ENCODE measurements at regions not wholly inside any gene's neighbourhood (a gene's known extent, or its start where the extent isn't known, plus 50 kb on each side); places are given as distances from the start of the nearest gene placed in this dataset.

DNA sequence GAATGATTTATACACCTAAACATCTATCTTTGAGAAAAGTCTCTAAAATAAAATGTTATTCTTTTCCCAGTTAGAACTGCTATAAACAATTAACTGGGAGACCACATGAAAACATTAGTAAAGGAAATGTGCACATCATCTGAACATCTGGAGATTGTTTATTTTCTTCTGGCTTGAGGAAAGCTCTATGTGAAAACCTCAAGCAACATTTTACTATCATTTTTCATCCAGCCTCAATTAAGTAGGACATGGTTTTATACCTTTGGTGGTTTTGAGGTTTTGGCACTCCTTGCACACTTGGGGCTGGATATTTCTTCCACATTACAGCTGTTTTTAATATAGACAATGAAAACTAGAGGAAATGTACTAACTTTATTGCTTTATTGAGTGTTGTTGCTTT, 609.5 kb upstream of the SLC8A1 start:
- DNase-seq (ENCODE audit: low spot score) = no peak

DNA sequence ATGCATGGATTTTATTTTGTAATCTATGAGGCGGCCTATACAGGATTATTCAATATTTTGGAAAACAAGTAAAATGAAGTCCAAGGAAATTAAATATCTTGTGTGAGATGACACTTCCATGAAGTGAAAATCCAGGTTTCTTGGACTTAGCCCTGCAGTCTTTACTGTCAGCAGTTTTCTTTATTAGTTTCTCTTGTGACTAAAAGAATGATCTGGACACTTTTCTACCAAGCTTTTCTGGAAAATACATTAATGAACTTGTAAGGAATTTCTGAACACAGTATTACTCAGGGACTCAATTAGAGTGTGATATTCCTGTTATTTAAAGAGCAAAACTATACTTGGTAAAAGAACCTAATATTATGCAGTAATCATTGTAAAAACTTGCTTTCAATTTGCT, 610.4 kb upstream of the SLC8A1 start:
- no peak for DNase-seq (ENCODE audit: low spot score)

DNA sequence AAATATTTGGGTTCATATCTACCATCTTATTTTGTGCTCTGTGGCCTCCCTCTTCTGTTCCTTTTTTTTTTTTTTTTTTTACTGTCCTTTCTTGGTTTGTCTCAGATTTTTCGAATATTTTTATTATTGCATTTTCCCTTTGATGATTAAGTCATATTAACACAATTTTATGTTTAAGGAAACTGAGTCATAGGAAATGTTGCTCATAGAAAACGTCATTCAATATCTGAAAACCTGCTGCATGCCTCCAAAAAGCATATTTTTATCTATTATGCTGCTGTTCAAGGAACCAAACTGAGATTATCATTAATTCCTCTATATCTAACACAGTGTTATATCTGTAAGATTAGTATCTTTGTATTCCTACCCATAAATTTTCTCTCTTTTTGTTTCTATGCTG, 614.3 kb upstream of the SLC8A1 start:
- DNase-seq (ENCODE audit: low spot score) = no peak

DNA sequence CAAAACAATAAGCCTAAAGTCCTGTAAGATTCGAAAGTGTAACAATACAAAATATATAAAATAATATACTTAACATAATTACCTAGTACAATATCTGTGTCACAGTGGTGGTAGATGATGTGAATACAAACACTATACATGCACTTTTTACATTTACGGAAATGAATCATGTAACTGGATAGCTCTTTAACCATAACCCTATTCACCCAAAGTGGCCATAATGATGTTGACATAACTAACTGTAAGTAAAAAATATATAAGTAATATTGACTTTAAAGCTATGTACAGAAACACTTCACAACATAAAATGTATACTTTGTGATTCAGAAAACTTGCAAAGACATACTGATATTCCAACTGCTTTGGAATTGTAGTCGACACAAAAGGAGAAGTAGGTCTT, 616.9 kb upstream of the SLC8A1 start:
- DNase-seq (ENCODE audit: low spot score) = no peak

DNA sequence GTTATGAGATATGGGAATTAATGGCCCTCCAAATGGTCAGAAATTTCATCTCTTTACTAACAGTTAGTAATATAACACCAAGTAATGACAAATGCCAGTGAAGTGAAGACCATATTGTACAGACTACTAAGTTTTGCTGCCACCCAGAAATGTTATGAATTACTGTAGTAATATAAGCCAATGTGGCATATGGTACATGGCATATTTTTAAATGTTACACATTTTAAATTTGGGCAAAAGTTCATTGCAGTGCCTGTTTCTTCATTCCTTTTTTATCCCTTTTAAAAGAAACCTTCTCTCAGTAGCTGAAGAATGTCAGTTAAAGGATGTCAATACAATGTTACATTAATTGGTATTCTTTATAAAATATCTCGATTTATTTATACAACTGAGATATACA, 626.5 kb upstream of the SLC8A1 start:
- DNase-seq (ENCODE audit: low spot score) = no peak

DNA sequence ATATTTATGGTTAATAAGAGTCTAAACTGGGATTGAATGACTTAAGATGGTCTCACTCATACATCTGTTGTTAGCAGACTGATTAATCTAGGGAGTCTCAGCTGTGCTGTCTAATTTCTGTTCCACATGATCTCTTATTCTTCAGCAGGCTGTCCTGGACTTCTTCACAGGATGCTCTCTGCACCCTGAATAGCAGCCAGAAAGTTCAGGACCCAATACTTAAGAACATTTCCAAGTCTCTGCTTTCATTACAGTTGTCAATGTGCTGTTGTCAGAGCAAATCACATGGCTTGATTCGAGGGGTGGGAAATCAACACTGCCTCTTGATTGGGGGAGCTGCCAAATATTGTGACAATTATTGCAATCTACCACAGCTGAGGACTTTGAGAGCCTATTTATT, 627.1 kb upstream of the SLC8A1 start:
- DNase-seq (ENCODE audit: low spot score) = no peak

DNA sequence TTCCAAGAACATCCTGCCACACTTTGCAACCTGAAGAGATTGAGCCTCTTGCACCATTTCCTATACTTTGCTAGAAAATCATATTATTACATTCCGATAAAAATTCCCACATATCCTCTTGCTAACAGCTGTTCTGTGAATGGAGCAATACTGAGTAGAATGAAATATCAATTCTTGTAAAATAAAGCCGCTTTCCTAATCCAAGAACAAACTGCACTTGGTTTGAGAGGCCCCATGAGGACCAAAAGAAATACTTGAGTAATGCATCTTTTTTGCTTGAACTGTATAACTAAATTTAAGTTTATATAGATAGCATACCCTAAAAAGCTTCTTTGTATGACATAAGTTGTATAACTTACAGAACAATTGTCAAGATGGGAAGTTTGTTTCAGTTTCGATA, 632.4 kb upstream of the SLC8A1 start:
- no peak for DNase-seq (ENCODE audit: low spot score)

DNA sequence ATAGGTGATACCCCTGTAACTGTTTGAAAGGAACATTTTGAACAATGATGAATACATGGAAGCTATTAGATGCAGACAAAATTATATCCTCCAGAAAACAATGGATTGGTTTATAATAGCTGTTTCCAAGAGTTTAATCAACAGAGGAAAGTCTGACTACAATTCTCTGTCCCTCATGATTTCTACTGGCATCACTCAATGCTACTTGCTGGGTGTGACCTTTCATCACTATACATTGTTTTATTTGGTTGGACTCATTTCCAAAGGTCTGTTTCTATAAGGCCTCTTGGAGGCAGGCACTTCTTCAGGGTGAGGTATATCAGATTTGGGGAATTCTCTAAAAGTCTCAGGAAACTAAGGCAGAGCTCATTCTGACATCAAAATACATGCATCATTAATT, 636.1 kb upstream of the SLC8A1 start:
- DNase-seq (ENCODE audit: low spot score) = no peak

DNA sequence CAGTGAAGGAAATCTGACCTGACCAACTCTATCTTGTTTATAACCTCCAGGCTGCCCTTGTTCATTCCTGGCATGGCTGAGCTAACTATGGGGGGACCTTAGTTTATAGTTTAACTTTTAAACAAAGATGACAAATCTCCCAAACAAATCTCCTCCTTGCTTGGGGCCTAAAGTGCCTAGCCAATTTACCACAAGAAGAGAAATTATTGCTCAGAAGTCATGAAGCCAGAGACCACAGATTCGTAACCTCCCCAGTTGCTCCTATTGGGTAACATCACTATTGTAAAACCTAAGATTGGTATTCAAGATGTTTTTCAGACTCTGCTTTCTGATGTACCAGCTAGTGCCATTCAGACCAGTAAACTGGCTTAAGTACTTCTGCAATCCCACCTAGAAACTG, 649.4 kb upstream of the SLC8A1 start:
- no peak for DNase-seq (ENCODE audit: low spot score)

DNA sequence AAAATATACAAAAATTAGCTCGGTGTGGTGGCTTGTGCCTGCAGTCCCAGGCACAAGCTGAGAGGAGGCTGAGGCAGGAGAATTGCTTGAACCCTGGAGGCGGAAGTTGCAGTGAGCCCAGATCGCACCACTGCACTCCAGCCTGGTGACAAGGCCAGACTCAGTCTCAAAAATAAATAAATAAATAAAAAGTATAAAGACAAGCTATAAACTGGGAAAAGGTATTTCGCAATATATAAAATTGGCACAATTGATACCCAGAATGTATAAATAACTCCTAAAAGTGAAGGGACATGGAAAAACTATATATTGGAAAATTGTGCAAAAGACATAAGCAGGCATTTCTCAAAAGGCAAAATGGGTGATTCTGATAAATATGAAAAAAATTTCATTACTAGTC, 657.9 kb upstream of the SLC8A1 start:
- DNase-seq (ENCODE audit: low spot score) = no peak

DNA sequence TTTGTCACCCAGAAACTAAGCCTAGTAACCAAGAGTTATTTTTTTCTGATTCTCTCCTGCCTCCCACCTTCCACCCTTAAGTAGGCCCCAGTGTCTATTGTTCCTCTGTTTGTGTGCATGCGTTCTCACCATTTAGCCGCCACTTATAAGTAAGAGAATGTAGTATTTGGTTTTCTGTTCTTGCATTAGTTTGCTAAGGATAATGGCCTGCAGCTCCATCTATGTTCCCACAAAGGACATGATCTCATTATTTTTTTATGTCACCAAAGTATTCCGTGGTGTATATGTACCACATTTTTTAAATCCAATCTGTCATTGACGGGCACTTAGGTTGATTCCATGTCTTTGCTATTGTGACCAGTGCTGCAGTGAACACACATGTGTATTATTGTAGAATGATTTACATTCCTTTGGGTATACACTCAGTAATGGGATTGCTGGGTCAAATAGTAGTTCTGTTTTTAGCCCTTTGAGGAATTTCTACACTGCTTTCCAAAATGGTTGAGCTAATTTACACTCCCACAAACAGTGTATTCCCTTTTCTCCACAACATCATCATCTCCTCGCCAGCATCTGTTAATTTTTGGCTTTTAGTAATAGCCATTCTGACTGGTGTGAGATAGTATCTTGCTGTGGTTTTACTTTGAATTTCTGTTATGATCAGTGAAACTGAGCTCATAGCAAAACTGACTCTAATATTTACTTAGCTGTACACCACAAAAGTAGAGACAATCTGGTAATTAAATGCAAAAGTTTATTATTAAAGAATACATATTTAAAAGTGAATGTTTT, 660.1 kb upstream of the SLC8A1 start:
- no peak for DNase-seq (ENCODE audit: low spot score)

DNA sequence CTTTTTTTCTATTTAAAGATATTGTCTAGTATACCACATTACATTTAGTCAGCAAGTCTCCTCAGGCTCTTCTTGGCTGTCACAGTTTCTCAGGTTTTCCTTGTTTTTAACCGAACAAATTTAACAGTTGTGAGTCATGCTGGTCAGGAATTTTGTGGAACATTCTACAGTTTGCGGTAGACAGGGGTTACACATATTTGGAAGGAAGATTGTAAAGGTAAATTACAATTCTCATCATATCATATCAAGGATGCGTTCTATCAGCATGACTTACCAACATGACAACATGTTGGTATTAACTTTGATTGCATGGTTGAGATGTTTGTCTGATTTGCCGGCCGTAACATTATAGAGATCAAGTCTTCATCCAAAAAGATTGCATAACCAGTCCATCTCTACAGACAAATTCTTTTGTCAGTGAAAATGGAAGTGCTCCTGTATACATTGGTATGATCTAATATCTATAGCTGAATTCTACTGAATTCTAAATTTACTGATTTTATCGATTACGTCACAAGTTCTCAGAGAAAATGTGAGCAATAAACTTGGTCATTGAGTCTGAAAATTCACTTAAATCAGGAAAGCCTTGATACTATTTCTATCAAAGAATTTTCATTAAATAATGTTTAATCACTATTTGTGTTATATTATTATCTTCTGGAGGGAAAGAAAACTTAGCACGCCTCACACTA, 664.4 kb upstream of the SLC8A1 start:
- DNase-seq (ENCODE audit: low spot score) = no peak

DNA sequence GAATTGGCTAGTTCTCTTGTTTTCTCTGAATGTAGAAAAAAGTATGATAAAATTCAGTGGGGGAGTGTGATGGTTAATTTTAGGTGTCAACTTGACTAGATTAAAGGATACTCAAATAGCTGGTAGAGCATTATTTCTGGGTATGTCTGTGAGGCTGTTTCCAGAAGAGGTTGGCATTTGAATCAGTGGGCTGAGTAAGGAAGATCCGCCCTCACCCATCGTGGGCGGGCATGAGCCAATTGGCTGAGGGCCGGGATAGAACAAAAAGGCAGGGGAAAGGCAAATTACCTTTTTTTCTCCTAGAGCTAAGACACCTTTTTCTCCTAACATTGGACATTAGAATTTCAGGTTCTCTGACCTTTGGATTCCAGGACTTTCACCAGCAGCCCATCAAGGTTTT, 667.6 kb upstream of the SLC8A1 start:
- no peak for DNase-seq (ENCODE audit: low spot score)

DNA sequence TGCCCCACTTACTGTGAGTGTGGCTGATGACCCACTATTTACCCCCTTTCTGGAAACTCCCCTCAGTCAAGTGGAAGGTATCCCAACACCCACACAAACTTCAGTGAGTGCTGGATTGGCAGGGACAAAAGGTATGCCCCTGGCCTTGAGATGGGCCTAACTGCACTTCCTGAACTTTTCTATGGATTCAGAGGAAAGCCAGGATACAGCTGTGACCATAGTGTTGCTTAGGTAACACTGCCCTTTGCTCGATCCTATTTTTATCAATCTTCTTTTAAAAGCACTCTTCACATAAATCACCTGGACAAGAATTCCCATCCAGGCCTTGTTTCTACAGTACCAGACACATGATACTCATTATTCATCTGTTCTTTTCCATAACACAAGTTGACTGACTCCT, 671.5 kb upstream of the SLC8A1 start:
- DNase-seq (ENCODE audit: low spot score) = no peak

DNA sequence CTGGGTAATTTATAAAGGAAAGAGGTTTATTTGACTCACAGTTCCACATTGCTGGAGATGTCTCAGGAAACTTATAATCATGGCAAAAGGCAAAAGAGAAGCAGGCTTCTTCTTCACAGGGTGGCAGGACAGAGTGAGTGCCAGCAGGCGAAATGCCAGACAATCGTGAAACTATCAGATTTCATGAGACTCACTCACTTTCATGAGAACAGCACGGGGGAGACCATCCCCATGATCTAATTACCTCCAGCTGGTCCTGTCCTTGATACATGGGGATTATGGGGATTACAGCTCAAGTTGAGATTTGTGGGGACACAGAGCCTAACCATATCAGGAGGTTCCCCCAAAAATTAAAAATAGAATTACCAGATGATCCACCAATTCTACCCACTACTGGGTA, 675.5 kb upstream of the SLC8A1 start:
- no peak for DNase-seq (ENCODE audit: low spot score)

DNA sequence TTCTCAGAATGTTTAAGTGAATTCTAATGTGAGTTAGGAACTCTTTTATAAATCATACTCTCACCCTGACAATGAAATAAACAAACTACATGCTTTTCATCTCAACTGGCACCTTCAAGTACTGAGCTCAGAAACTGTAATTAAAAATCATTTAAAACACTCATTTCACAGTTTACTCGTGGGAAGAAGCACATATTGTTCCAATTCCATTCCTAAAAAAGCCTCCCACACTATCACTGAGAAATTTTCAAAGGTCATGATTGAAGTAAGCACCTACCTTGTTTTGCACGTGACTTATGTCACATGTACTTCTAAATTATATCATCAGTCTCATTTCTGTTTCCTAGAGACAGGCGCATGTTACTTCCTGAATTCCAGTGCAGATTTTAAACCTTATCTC, 678.1 kb upstream of the SLC8A1 start:
- no peak for DNase-seq (ENCODE audit: low spot score)

DNA sequence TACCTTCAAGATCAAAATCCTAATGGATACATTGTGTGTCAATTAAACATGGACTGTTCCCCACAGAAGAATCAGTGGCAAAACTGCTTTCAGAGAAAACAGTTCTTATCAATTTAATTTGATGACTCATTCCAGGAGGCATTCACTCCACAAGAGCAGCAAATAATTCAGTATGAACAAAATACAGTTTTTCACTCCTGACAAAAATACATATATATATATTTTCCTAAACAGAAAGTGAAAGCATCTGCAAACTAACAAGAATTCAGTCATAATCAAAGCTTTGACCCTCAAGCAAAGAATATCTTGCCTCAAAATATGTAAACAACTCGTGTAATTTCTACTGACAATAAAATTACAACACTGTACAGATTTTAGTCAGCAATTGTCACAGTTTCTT, 685.1 kb upstream of the SLC8A1 start:
- DNase-seq (ENCODE audit: low spot score) = no peak

DNA sequence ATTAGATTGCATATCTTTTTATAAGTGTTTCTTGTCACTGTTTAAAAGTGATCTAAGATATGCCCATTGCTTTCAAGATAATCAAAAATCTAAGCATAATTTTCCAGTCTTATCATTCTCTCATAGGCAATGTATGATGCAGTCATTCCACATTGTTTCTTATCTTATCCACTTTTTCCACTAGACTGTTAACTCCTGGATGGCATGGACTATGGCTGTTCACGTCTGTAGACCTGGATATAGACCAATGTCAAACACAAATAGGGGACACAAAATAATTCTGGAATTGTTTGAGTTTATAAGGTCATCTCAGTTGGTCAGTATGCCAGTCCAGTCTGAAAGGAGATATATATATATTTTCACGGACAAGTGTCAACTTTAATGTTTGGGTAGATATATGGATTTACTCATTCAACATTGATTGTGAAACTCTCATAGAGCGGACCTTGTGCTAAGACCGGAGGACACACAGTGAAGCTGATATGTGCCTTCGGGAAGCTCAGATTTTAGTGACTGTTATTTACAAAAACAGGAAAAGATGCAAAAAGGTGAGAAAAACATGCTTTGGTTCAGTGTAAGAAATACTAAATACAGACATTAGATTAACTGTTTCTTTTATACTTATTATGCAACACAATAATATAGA, 689.4 kb upstream of the SLC8A1 start:
- no peak for DNase-seq (ENCODE audit: low spot score)

DNA sequence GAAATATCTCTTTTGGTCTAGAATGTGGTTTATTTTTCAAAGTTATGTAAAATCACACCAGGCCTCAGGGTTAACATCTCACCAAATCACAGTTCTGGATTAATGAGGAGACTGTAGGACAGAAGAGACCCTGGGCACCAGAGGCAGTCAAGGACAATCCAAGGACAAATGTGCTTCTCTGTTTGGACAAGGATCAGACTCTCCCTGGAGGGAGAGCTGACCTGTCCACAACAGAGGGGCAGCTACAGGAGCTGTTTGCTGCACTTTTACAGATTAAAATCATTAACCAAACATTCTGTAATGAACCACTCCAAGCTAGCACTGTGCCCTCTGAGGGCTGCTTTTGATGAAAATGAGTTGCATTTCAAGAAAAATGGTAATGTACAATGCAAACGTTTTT, 690.6 kb upstream of the SLC8A1 start:
- no peak for DNase-seq (ENCODE audit: low spot score)

DNA sequence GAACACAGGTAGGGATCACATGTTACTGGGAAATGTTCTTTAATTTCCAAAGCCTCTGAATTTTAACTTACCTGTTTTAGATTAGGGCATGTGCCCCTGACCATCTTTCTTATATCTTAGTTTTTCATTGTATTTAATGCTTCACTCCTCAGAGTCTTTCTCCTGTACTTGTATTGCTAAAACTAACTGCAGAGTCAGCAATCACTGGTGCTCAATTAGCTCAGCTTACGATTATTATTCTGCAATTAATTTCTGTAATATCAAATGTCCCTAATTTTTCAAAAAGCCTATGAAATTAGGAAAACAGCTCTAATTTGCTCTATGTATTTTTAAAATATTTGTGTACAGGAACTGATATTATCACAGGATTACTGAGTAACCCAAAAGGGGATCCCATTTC, 693.2 kb upstream of the SLC8A1 start:
- no peak for DNase-seq (ENCODE audit: low spot score)

DNA sequence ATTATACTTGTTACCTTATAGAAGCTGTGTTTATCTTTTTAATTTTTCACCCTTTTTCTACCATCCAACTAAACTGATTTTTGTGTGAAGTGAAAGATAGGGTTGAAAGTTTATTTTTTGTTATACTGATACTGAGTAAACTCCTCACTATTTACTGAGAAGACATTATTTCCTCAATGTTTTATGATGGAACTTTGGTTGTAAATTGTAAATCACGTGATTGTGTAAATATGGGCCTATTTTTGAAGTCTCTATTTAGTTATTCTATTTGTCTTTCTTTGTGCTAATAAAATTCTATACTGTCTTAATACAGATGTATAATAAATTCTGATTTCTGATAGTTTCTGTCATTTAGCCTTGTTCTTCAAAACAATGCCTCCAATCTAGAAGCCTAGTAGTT, 697.2 kb upstream of the SLC8A1 start:
- no peak for DNase-seq (ENCODE audit: low spot score)

DNA sequence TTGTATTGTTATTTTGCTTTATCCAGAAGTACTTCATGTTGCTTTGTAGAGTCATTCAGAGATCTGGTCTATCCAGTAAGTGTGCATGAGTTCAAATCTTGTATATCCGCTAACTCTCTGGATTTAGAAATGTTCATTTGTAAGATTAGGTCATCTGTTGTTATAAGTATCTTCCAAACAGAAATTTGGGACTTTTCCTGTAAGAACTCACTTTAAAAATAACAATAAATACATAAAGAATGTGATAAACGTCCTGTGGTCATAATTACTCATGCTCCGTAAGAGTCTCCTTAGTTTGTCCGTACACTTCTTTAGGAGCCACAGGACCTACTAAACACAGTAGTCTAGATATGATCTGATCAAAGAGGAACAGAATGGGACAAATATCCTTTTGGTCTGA, 699.9 kb upstream of the SLC8A1 start:
- no peak for DNase-seq (ENCODE audit: low spot score)

DNA sequence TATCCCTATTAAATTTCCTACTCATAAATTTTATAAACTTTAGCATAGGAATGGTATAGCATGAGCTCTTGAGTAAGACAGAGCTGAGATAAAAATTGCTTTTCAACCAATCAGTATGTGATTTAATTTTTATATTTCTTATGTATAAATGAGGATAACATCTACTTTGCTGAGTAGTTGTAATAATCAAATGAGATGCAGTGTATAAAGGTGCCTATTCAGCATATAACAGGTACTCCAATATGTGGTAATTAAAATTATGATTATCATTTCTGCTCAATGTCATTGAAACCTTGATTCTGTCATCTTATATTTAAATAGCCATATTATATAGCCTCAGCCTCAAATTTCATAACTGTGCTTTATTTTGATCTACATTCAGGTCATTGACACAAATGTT, 700.4 kb upstream of the SLC8A1 start:
- DNase-seq (ENCODE audit: low spot score) = no peak

DNA sequence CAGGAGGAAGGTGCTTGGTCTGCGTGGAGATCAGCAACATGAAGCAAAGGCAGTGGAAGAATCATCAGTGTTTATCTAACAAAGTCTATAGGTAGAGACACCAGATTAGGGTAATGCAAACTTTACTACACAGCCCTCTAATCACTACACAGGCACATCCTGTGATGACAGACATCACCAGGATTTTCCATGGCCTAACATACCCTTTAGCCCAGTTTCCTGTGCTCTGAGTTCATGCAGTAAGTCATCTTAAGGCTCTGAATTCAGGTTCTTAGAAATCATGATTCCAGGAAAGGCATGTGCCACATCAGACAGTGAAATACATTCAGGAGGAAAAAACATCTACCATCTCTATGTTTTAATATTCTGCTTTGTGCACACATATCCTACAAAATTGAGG, 708.5 kb upstream of the SLC8A1 start:
- no peak for DNase-seq (ENCODE audit: low spot score)

Measured in D341Med (cell line).